Posterior cingulate gyrus (tissue), 11 donors: ENCODE measurements at regions not wholly inside any gene's neighbourhood (a gene's known extent, or its start where the extent isn't known, plus 50 kb on each side); places are given as distances from the start of the nearest gene placed in this dataset.
"Not testable (repeated sequence)": the region's sequence is repeated elsewhere in the genome, so short reads cannot be mapped to it uniquely, and the experiment has no call there.

ENCODE experiments used
- DNase-seq, 10 donors: peaks; one replicate each; pipeline versions ENCODE4 v3.0.0 to v3.0.0-alpha.2; 2020 to 2021; ENCODE audit warnings: mixed read lengths in 3 of 10
- intact Hi-C: fragments of 100-400 bp; cut with DNase I; formaldehyde crosslinking; loops from one replicate; pipeline ENCODE4 v1.15.1; 2023

DNA sequence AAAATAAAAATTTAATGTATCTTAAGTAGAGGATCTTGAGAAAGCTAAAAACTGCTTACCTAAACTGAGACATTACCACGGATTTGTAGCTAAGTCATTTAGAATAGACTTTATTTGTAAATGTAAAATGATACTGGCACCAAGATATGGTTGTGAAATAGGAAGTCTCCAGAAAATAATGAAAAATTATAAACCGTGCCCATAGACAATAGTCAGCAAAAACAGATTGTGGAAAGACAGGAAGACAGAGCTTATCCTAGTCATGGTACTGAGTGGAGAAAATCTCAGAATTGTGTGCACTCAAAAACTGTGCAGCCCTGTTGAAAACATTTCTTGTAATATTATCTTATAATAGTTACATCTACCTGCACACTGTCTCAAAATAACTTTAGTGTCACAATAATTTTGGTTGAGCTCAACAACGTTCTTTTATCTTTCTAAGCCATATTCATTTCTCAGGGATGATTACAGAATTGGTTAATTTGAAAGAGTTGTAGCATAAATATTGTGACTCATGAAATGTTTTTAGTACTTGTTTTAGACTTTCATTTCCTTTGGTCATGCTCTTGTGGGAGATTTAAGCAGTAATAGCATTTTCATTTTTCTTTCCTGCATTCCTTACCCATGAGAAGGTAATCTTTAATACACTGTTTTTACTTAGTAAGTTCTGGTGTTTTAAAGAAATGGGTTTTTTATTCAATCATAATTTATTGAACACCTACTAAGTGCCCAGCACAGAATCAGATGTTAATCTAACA, 174.5 kb downstream of the SOX4 start:
- DNase-seq, result no peak
- intact Hi-C loops, result no loop called here

DNA sequence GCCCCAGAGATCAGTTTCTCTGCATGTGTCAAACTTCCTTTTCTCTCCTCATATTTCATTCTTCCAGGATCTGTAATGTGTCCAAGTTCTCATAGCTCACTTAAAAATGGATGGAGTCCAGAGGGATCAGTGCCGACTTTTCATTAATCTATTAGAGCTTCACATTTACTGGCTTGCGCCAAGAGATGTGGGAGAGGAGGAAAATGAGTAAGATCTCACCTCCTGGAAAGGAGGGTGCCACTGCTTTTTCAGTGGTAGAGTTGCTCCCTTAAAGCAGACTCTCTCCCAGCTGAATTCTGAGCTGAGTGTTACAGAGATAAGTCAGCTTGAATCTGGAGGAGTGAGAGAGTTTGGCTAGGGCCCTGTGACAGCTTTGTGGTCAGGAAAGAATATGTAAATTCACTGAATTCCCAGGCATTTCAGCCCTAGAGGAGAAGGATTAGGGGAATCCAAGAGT, 175.9 kb downstream of the SOX4 start:
- intact Hi-C loops, result no loop called here
- no peak for DNase-seq

DNA sequence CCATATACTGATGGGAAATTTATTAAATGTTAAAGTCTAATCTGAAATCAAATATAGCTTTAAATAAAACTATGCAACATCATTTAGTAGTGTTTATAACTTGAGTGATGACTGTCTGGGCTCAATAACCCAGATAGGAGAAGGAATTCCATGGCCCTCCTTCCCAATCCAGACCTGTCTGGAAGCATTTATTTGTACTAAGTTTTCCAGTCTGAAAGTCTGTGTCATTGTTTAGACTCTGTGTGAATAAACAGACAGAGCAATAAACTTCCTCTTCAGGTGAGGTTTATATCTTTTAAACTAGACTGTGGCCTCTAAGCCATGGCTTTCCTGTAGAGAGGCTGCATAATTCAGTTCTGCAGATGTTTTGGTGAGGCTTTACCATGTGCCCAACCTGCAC, 176.4 kb downstream of the SOX4 start:
- intact Hi-C loops, result no loop called here
- DNase-seq, result no peak

DNA sequence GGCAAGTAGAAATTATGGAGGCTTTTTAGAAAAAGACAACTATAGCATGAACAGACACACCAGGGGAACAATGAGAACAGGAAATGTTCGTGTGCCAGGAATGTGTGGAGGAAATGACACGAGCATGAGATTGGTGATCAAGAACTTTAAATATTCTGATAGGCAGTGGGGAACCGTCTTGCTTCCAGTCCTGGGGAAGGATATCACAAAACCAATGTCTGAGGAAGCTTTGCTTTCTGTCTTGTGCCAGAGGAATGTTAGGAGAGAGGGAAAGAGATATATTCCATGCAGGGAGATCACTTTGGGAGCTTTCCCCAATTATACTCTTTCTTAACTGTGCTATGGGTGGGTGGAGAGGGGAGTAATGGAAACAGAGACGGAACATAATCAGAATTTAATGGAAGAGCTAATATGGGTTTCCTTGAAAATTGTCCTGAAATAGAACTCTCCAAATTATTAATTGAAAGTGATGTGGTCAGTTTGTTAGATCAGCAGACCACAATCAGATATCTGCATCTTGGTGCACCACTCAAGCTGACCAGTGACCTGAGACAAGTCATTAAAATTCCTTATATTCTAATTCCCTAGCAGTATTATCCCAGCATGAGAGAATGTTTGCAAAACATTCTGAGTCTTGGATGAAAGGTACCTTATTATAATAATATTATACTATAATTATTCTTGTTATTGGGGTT, 178.2 kb downstream of the SOX4 start:
- intact Hi-C loops, result no loop called here
- DNase-seq, result no peak

DNA sequence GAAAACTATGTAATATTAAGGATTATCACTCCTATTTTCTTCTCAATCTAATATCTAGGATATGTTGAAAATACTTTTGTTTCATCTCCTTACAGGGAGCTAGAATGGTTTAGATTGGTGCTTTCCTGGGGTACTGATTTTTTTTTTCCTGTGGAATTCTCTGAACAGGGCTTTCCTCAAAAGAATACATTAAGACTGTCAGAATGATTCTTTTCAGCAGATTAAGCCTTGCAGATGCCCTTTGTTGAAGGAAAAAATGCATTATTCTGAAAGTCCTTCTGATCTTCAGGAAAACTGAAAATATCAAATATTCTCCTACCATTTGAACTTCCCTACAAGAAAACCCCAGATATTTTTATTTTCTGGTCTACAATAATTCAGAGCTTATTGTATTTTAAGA, 178.9 kb downstream of the SOX4 start:
- intact Hi-C loops, result no loop called here
- no peak for DNase-seq

DNA sequence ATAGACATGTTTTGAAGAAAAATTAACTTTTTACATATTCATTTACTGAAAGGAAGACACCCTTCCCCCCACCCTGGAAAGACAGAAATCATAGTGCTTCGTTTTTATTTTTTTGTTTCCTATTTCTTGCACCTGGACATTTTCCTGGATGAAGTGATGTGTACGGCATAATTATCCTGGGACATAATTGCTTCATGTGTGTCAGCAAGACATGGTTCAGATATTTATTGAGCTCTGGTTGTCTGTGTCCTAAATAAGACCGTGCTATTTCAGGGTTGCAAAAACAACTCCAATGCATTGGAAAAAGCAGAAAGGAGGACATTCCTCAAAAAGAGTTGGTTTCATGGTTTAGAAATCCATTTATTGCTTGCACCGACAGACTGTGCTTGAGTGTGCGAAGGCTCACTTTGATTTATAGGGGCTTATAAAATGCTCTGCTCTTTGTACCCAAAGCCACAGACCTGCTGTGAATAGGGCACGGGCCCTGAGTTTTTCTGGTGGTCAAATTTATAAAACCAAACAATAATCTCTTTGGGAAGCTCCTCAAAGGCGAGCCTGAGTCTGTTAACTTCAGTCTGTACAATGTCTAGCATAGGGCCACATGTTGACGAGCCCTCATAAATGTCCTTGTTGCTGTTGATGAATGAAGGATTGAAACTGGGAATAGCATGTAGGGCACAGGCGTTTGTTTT, 179.5 kb downstream of the SOX4 start:
- intact Hi-C loops, result no loop called here
- DNase-seq, result no peak

DNA sequence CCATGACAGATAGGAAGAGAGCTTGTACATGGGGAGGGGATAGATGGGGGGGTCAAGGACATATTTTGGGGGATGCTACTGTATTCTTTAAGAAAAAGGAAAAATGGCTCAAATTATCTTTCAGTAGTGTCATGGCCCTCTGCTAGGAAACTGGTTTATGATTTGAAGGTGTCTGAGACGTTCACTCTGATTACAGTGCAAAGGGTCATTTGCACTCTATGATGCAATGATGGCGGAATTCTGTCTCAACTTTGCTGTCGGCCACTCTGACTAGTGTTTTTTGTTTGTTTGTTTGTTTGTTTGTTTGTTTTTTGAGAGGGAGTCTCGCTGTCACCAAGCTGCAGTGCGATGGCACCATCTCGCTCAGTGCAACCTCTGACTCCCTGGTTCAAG, 180.0 kb downstream of the SOX4 start:
- no peak for DNase-seq
- intact Hi-C loops, result no loop called here

DNA sequence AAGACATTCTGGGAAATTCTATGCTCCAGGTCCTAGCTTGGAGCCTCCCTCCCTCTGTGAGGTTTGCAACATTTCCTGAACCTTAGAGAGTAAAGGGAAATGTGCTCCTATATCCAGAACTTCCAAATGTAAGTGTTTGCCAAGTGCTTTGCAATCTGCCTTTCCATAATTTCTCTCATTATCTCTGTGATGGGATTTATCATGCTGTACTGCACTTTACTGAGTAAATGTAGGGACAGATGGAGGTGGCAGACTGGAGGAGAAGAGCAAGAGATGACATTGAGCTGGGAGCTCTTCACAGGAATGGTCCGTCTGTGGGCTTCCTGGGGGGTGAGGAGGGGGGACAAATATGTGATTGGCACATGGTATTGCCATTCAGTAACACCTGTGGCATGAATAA, 184.3 kb downstream of the SOX4 start:
- intact Hi-C loops, result no loop called here
- no peak for DNase-seq

DNA sequence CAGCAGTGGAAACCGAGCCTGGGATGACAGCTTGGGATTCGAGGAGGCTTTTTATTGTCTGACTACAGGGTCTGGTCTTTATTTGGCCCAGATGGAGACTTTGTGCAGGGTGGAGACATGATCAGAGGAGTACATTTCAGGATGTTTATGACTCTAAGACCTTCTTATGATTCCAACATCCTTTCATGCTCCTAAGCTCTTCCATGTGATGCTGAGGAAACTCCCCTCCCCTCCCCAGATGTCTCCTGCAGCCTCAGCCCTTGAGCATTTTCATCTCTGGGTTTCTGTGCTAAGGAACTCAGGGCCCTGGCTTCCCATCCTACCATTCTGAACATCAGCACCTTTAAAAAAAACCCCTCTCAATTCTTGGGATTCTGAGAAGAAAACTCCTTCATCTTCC, 186.6 kb downstream of the SOX4 start:
- intact Hi-C loops, result no loop called here
- no peak for DNase-seq

DNA sequence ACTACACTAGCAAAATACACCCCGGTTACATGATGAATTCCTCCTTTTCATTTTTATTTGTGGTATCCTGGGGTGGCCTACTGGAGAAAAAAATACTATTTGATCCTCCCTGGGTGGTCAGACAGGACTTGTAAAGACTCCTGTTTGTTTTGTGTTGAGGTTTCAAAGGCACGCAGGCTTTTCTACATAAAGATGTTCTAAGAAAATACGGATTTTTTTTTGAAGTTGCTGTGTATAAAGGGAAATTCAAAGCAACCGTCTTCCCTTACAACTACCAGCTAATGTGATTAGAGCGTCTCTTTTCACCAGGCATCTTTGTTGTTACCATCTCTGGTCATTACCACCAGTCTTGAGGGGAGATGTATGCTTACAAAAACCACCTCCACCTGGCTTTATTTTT, 187.1 kb downstream of the SOX4 start:
- intact Hi-C loops, result no loop called here
- no peak for DNase-seq

DNA sequence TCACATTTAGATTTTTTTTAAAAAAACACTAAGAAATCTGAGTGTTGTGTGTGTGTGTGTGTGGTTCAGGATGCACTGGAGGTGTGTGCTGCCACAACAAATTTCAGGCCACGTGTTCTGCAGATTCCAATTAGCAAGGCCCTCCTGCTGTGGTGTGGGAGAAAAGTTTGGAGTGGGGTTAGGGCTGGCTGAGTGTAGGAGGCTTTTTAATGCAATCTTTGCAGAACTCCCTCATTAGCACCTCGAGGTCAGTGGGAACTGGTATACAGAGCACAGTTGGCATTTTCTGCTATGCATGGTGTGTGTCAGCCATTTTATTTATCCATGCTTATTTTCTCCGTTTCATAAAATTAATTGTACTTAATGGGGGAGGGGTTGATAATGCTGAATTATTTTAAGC, 187.6 kb downstream of the SOX4 start:
- DNase-seq, result no peak
- intact Hi-C loops, result no loop called here

DNA sequence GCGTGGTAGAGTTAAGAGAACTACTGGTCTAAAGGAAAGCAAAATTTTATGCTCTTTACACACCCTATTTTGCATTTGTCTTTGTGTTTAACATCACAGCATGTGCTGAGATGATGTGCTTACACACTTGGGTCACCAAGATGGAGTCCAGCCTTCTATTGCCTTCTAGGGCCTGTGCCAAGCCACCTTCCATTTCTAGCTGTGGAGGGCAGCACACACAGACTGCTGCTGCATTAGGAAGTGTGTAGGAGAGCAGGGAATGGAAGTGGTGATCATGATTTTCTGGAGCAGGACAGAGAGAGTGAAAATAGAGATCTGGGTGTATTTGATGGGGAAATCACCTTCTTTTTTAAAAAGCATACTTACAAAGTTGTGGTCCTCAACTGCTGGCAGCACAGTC, 191.6 kb downstream of the SOX4 start:
- intact Hi-C loops, result no loop called here
- DNase-seq, result no peak

DNA sequence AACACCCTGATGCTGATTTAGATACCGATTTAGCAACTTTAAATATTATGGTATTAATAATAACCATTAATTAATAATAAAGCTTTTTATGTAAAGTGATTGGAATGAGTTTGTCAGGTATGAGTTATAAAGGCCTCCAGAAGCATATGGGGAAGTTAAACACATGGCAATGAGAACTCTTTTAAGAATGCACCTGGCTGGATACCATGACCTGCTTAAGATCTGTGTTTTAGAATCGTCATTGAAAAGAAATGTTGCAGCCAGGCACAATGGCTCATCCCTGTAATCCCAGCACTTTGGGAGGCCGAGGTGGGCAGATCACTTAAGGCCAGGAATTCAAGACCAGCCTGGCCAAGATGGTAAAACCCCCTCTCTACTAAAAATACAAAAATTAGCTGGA, 197.5 kb downstream of the SOX4 start:
- DNase-seq, result no peak
- intact Hi-C loops, result no loop called here

DNA sequence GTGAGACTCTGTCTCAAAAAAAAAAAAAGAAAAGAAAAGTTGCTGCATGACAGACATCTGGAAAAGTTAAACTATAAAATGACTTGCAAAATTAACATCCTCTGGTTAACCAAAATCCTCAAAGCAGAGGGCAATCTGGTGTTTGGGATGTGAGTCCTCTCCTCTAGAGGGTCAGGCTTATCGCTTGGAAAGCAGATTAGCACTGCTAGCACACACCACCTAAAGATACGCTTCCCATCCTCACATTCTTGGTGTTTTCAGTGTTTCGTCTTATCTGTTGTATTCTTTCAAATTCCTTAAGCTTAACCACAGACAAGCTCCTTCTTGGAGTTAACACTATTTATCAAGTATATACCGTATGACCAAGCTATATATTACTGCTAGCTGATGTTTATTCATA, 198.0 kb downstream of the SOX4 start:
- intact Hi-C loops, result no loop called here
- no peak for DNase-seq

DNA sequence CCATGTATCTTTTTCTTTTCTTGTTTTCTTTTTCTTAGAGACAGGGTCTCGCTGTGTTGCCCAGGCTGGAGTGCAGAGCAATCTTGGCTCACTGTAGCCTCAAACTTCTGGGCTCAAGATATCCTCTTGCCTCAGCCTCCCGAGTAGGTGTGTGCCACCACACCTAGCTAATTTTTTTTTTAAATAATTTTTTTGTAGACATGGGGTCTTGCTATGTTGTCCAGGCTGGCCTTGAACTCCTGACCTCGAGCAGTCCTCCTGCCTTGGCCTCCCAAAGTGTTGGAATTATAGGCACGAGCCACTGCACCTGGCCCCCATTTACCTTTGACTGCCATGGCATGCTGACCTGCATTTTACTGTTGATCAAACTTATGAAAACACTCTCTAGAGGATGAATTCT, 198.6 kb downstream of the SOX4 start:
- intact Hi-C loops, result no loop called here
- DNase-seq, result no peak

DNA sequence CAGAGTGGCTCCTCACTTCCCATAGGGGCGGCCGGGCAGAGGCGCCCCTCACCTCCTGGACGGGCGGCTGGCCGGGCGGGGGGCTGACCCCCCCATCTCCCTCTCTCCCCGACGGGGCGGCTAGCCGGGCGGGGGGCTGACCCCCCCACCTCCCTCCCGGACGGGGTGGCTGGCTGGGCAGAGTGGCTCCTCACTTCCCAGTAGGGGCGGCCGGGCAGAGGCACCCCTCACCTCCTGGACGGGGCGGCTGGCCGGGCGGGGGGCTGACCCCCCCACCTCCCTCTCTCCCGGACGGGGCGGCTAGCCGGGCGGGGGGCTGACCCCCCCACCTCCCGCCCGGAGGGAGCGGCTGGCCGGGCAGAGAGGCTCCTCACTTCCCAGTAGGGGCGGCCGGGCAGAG, 203.4 kb downstream of the SOX4 start:
- intact Hi-C loops, DNase-seq: not testable (repeated sequence)

DNA sequence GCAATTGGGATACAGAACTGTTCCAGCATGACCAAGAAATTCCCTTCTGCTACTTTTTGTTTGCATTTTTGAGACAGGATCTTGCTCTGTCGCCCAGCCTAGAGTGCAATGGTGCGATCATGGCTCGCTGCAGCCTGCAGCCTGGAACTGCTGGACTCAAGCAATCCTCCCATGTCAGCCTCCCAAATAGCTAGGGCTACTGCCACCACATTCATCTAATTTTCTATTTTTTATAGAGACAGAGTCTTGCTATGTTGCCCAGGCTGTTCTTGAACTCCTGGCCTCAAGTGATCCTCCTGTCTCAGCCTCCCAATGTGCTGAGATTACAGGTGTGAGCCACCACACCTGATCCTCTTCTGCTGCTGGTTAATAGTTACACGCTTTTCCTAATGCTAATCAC, 204.9 kb downstream of the SOX4 start:
- intact Hi-C loops, result no loop called here
- no peak for DNase-seq

DNA sequence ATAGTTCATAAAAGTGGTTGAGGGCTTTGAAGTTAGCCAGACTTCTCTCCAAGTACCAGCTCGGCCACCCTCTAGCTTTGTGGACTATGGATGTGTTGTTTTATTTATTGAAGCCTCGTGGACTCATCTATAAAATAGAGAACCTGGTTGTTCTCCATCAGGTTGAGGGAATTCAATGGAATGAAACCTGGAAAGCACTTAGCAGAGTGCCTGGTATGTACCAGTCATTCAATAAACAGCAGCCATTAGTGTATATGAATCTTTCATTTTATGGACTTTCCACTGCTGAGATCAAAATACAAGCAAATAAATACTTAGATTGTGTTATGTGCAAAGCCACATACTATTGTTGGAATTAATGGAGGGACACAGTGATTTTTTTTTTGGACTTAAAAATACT, 206.8 kb downstream of the SOX4 start:
- no peak for DNase-seq
- intact Hi-C loops, result no loop called here

DNA sequence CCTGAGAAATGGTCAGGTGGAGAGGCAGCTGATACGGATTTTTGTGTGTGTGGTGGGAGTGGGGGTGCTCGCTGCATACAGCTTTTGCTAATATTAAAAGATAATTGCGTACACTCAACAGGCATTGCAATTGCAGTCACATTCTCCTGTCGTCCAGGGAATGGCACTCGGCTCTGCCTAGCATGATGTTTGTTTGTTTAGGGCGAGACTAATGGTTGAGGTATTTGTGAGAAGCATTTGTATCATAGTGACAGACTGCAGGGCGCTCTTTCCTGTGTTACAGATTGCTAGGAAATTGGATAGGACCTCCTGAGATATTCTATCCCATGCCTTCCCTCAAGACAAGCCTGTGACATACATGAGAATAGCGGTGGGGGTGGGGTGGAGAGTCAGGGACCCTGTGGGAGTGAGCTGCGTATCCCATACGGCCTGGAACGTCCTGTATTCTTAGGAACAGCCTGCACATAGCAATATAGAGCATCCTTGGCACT, 207.4 kb downstream of the SOX4 start:
- intact Hi-C loops, result no loop called here
- DNase-seq, result no peak

DNA sequence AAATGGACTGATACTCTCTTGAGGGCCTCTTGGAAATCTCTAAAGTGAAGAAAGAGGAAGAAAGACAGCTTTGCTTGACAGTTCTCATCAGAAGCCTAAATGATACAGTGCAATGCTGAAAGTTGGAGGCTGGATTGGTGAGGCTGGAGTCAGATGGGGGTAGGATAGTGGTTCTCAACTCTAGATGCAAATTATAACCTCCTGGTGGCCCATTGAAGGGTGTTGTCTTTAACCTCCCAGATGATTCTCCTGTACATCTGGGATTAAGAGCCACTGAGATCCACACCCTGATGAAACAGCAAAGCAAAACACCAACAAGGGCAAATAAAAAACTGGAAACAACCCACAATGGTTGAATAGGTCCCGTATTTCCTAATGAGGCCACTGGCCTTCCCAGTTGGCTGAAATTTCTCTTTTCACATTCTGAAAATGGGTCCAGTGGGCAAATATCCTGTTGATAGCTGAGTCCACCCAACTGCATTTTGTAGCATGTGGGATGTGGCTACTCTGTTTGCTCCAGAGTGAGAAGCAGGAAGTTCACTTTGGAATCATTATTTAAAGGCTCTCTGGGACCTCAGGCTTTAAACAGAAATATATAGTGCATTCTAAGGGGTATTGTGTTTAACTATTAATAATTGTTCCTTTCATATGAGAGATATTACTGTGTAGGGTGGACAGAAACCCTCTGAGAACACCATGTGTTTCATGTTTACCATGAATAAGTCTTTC, 208.1 kb downstream of the SOX4 start:
- no peak for DNase-seq
- intact Hi-C loops, result no loop called here
